Adipocyte (in vitro differentiated cells): ENCODE measurements at regions not wholly inside any gene's neighbourhood (a gene's known extent, or its start where the extent isn't known, plus 50 kb on each side); places are given as distances from the start of the nearest gene placed in this dataset.

Source experiments
- DNase-seq: peaks from one replicate; pipeline ENCODE4 v3.0.0-alpha.2; 2015; ENCODE audit warnings: low read depth
- H3K27me3 ChIP-seq: replicated peaks from 2 replicates; pipeline ENCODE4 v1.7.0; 2013; ENCODE audit warnings: mild to moderate bottlenecking, low read length, moderate library complexity; ENCODE audit not compliant: control insufficient read depth, insufficient read depth
- H3K36me3 ChIP-seq: 2 replicates; pipeline ENCODE4 v1.7.0; 2013; ENCODE audit warnings: low read length, mild to moderate bottlenecking, moderate library complexity; ENCODE audit not compliant: control insufficient read depth, insufficient read depth, severe bottlenecking
- H3K4me1 ChIP-seq: 2 replicates; pipeline ENCODE4 v1.7.0; 2013; ENCODE audit warnings: mild to moderate bottlenecking, low read length, moderate library complexity; ENCODE audit not compliant: control insufficient read depth, insufficient read depth
- H3K4me3 ChIP-seq: 2 replicates; pipeline ENCODE4 v1.7.0; 2013; ENCODE audit warnings: mild to moderate bottlenecking, low read length, moderate library complexity
- H3K9ac ChIP-seq: 2 replicates; pipeline ENCODE4 v1.7.0; 2013; ENCODE audit warnings: mild to moderate bottlenecking, low read length, moderate library complexity
- H3K9me3 ChIP-seq: 2 replicates; pipeline ENCODE4 v1.7.0; 2013; ENCODE audit warnings: mild to moderate bottlenecking, low read length, moderate library complexity; ENCODE audit not compliant: control insufficient read depth

- no peak for DNase-seq
Observed at GRCh38 chr22:27086080-27087044, 429.0 kb downstream of the MIAT start.

DNA sequence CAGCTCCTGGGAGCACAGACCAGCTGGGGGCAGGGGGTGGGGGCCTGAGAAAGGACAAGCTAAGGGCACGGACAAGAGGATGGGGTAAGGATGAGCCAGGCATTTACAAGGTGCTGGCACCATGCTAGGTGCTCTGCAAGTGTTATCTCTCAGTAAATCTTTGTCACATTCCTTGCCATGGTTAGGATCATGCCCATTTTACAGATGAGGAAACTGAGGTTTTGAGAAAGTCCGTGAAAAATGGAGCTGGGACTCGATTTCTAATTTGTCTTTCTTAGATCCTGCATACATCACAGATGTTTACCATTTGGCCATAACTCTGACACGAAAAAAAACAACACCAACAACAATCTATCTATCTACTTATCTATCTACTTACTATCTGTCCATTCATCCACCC, 429.7 kb downstream of the MIAT start:
- DNase-seq = no peak
- no peaks in the 10 kb centered on the region for H3K4me1 ChIP-seq

More at GRCh38 chr22:27086080-27087044, 429.0 kb downstream of the MIAT start:
- H3K4me3 ChIP-seq = no peak overlapping the region
- H3K9ac ChIP-seq = no peak overlapping the region
- peaks cover 20% of the 10 kb centered on the region for H3K9me3 ChIP-seq
- peaks cover 56% of the 10 kb centered on the region for H3K27me3 ChIP-seq
- H3K36me3 ChIP-seq = no peaks in the 10 kb centered on the region
- H3K4me1 ChIP-seq = no peaks in the 10 kb centered on the region

GRCh38 chr22:27088026-27088425, 430.6 kb downstream of the MIAT start:
- peak; percentile 15 for DNase-seq
- H3K9me3 ChIP-seq = peaks cover 20% of the 10 kb centered on the region
- peaks cover 62% of the 10 kb centered on the region for H3K27me3 ChIP-seq
- no peak overlapping the region for H3K9ac ChIP-seq
- H3K4me1 ChIP-seq = no peaks in the 10 kb centered on the region
- no peak overlapping the region for H3K4me3 ChIP-seq
- H3K36me3 ChIP-seq = no peaks in the 10 kb centered on the region

More for the DNA sequence above, 429.7 kb downstream of the MIAT start:
- H3K9ac ChIP-seq = no peak overlapping the region
- no peaks in the 10 kb centered on the region for H3K36me3 ChIP-seq
- no peak overlapping the region for H3K4me3 ChIP-seq
- H3K9me3 ChIP-seq = peaks cover 20% of the 10 kb centered on the region
- H3K27me3 ChIP-seq = peaks cover 58% of the 10 kb centered on the region

- DNase-seq = no peak
- Histone ChIP-seq H3K4me1 (peaks cover 2% of the 10 kb centered on the region), H3K9ac (no peak overlapping the region), H3K9me3 (peaks cover 20% of the 10 kb centered on the region), H3K27me3 (peaks cover 55% of the 10 kb centered on the region), H3K4me3 (no peak overlapping the region), H3K36me3 (no peaks in the 10 kb centered on the region)
Observed at GRCh38 chr22:27089264-27089663, 431.9 kb downstream of the MIAT start.

GRCh38 chr22:27090611-27091011, 433.2 kb downstream of the MIAT start:
- H3K27me3 ChIP-seq = peaks cover 44% of the 10 kb centered on the region
- no peaks in the 10 kb centered on the region for H3K36me3 ChIP-seq
- no peak for DNase-seq
- peaks cover 14% of the 10 kb centered on the region for H3K9me3 ChIP-seq
- H3K9ac ChIP-seq = no peak overlapping the region
- H3K4me3 ChIP-seq = no peak overlapping the region
- H3K4me1 ChIP-seq = peaks cover 9% of the 10 kb centered on the region

- Histone ChIP-seq H3K4me1 (peaks cover 9% of the 10 kb centered on the region), H3K9me3 (peaks cover 6% of the 10 kb centered on the region), H3K27me3 (peaks cover 39% of the 10 kb centered on the region), H3K9ac (no peak overlapping the region), H3K4me3 (no peak overlapping the region), H3K36me3 (no peaks in the 10 kb centered on the region)
- DNase-seq = no peak
Observed at GRCh38 chr22:27093422-27093821, 436.0 kb downstream of the MIAT start.

GRCh38 chr22:27094633-27095308, 437.4 kb downstream of the MIAT start:
- peaks cover 35% of the 10 kb centered on the region for H3K27me3 ChIP-seq
- no peak overlapping the region for H3K4me3 ChIP-seq
- no peaks in the 10 kb centered on the region for H3K36me3 ChIP-seq
- H3K4me1 ChIP-seq = peaks cover 9% of the 10 kb centered on the region
- no peak overlapping the region for H3K9ac ChIP-seq
- DNase-seq = peak; percentile 84
- no peaks in the 10 kb centered on the region for H3K9me3 ChIP-seq

GRCh38 chr22:27097506-27097905, 440.1 kb downstream of the MIAT start:
- Histone ChIP-seq H3K4me3 (no peak overlapping the region), H3K9ac (no peak overlapping the region), H3K4me1 (peaks cover 9% of the 10 kb centered on the region), H3K36me3 (no peaks in the 10 kb centered on the region), H3K9me3 (no peaks in the 10 kb centered on the region), H3K27me3 (peaks cover 36% of the 10 kb centered on the region)
- DNase-seq = no peak

DNA sequence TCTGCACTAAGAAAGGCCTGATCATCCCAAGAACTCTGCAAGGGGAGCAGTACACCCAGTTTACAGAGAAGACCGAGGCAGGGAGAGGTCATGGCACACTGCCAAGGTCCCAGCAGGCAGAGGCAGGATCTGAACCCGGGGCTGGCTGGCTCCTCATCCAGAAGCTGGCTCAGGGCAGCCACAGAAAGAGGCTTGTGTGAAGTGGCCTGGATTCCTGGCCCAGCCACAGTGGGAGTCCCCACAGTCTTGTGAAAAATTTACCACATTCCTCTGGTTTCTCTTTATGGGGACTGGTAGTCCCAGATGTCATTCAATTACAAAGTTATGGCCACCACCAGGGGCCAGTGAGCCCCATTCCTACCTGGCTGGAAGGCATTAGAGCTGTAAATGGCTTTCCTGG, 440.5 kb downstream of the MIAT start:
- peaks cover 36% of the 10 kb centered on the region for H3K27me3 ChIP-seq
- H3K9ac ChIP-seq = no peak overlapping the region
- H3K4me1 ChIP-seq = peaks cover 9% of the 10 kb centered on the region
- DNase-seq = no peak
- H3K9me3 ChIP-seq = no peaks in the 10 kb centered on the region
- no peaks in the 10 kb centered on the region for H3K36me3 ChIP-seq
- no peak overlapping the region for H3K4me3 ChIP-seq

GRCh38 chr22:27099946-27100722, 442.7 kb downstream of the MIAT start:
- no peaks in the 10 kb centered on the region for H3K9me3 ChIP-seq
- H3K27me3 ChIP-seq = peaks cover 45% of the 10 kb centered on the region
- no peak overlapping the region for H3K4me3 ChIP-seq
- no peaks in the 10 kb centered on the region for H3K36me3 ChIP-seq
- DNase-seq = no peak
- no peak overlapping the region for H3K9ac ChIP-seq
- H3K4me1 ChIP-seq = peaks cover 2% of the 10 kb centered on the region

DNA sequence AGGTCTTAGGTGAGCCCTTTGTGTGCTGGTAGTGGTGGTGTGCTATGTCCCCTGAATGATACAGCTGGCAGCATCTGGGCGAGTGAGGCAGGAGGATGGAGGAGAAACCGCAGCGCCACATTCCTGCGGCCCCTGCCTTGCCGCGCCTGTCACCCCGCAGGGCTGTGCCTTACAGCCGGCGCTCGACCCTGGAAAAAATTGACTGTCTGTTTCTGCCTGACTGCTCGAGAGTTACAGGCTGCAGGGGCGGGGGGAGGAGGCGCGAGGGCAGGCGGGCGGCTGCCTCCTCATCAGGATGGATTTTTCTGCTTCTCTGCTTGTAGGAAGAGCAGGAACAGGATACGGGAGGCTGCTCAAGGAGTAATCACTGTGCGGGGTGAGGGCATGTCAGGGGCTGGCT, 443.4 kb downstream of the MIAT start:
- no peaks in the 10 kb centered on the region for H3K9me3 ChIP-seq
- H3K9ac ChIP-seq = no peak overlapping the region
- H3K27me3 ChIP-seq = peaks cover 45% of the 10 kb centered on the region
- peaks cover 6% of the 10 kb centered on the region for H3K4me1 ChIP-seq
- H3K36me3 ChIP-seq = no peaks in the 10 kb centered on the region
- no peak overlapping the region for H3K4me3 ChIP-seq
- DNase-seq = peak; percentile 79
